Gastroesophageal sphincter (tissue), 4 donors: ENCODE measurements at regions not wholly inside any gene's neighbourhood (a gene's known extent, or its start where the extent isn't known, plus 50 kb on each side); places are given as distances from the start of the nearest gene placed in this dataset.

Source experiments
- ATAC-seq: fragments of 150-250 bp; one replicate; pipeline ENCODE4 v1.9.1; 2016; ENCODE audit warnings: mild to moderate bottlenecking, moderate library complexity
- H3K27ac ChIP-seq, 4 donors: fragments of 200-600 bp; sonication (generic) in 3 of 4; 1 replicate in 3 of 4; 2 replicates in 1 of 4; pipeline ENCODE4 v1.5.1; 2016 to 2019
- H3K27me3 ChIP-seq: fragments of 200-600 bp; sonication (generic); one replicate; pipeline ENCODE4 v1.5.1; 2019
- H3K36me3 ChIP-seq, 2 donors: fragments of 200-600 bp; sonication (generic); one replicate each; pipeline ENCODE4 v1.5.1; 2019; ENCODE audit warnings: control low read depth in 1 of 2
- H3K4me1 ChIP-seq, 3 donors: fragments of 200-600 bp; sonication (generic); 1 replicate in 2 of 3; 2 replicates in 1 of 3; pipeline ENCODE4 v1.5.1; 2016 to 2019; ENCODE audit warnings: control low read depth in 2 of 3
- H3K4me3 ChIP-seq, 2 donors: fragments of 200-600 bp; sonication (generic); one replicate each; pipeline ENCODE4 v1.5.1; 2019; ENCODE audit warnings: mild to moderate bottlenecking in 1 of 2, moderate library complexity in 1 of 2
- H3K9me3 ChIP-seq, 3 donors: fragments of 200-600 bp; sonication (generic); one replicate each; pipeline ENCODE4 v1.5.1; 2017 to 2019; ENCODE audit warnings: control low read depth in 2 of 3
- CTCF ChIP-seq, 4 experiments: fragments of 200-600 bp in 2 of 4; fragments of 450-650 bp in 2 of 4; sonication (generic) in 1 of 4; IDR thresholded peaks; one replicate each; pipeline ENCODE4 v1.5.1; 2017 to 2019; ENCODE audit warnings: antibody characterized with exemption in 4 of 4, mild to moderate bottlenecking in 2 of 4, moderate library complexity in 2 of 4
- EP300 ChIP-seq: sonication (generic); formaldehyde crosslinking; IDR thresholded peaks from one replicate; pipeline ENCODE4 v1.6.1; 2017; ENCODE audit warnings: antibody characterized with exemption, mild to moderate bottlenecking
- POLR2A ChIP-seq, 2 donors: fragments of 450-650 bp; IDR thresholded peaks; one replicate each; pipeline ENCODE4 v1.6.1; 2017; ENCODE audit warnings: antibody characterized with exemption in 2 of 2, mild to moderate bottlenecking in 2 of 2, moderate library complexity in 1 of 2
- POLR2AphosphoS5 ChIP-seq: sonication (generic); formaldehyde crosslinking; IDR thresholded peaks from one replicate; pipeline ENCODE4 v1.6.1; 2017; ENCODE audit warnings: antibody characterized with exemption
- WGBS, 2 donors: methylation state at CpG; one replicate each; pipeline ENCODE4 v1.1.5; 2018; ENCODE audit warnings: low coverage in 1 of 2; 5-methylcytosine and 5-hydroxymethylcytosine counted together

GRCh38 chr10:24039897-24040296, 169.0 kb upstream of the KIAA1217 start:
- no peak for TF ChIP-seq CTCF (IDR thresholded peaks at IDR 0.05)
- no peak for TF ChIP-seq POLR2AphosphoS5
- no peak for TF ChIP-seq EP300
- TF ChIP-seq POLR2A (IDR thresholded peaks at IDR 0.05), result no peak
- no peaks in the 10 kb centered on the region for H3K9me3 ChIP-seq
- no peaks in the 10 kb centered on the region for H3K4me1 ChIP-seq
- no peak for ATAC-seq
- H3K27ac ChIP-seq, result no peak overlapping the region
- H3K36me3 ChIP-seq, result no peaks in the 10 kb centered on the region
- WGBS, 2 donors, result 82 to 97% methylated on average over 3 of the region's 3 CpGs
- peaks cover 8% of the 10 kb centered on the region for H3K27me3 ChIP-seq
- H3K4me3 ChIP-seq, result no peak overlapping the region

GRCh38 chr10:24041034-24041433, 167.9 kb upstream of the KIAA1217 start:
- 53 to 62% methylated on average over 3 of the region's 3 CpGs for WGBS, 2 donors
- H3K36me3 ChIP-seq, result no peaks in the 10 kb centered on the region
- no peak for TF ChIP-seq POLR2A (IDR thresholded peaks at IDR 0.05)
- no peak for TF ChIP-seq POLR2AphosphoS5
- TF ChIP-seq EP300, result no peak
- no peak for TF ChIP-seq CTCF (IDR thresholded peaks at IDR 0.05)
- H3K27me3 ChIP-seq, result peaks cover 8% of the 10 kb centered on the region
- H3K27ac ChIP-seq, result no peak overlapping the region
- no peak for ATAC-seq
- H3K4me3 ChIP-seq, result no peak overlapping the region
- H3K4me1 ChIP-seq, result no peaks in the 10 kb centered on the region
- no peaks in the 10 kb centered on the region for H3K9me3 ChIP-seq

- TF ChIP-seq CTCF (IDR thresholded peaks at IDR 0.05) (no peak), POLR2A (IDR thresholded peaks at IDR 0.05) (no peak), EP300 (no peak), POLR2AphosphoS5 (no peak)
- Histone ChIP-seq H3K4me3 (no peak overlapping the region), H3K27me3 (peaks cover 8% of the 10 kb centered on the region), H3K36me3 (no peaks in the 10 kb centered on the region), H3K4me1 (no peaks in the 10 kb centered on the region), H3K27ac (no peak overlapping the region), H3K9me3 (no peaks in the 10 kb centered on the region)
- WGBS, 2 donors, result 38 to 61% methylated on average over 3 to 6 of the region's 8 CpGs
- ATAC-seq, result no peak
Measured at GRCh38 chr10:24041834-24042233, 167.1 kb upstream of the KIAA1217 start.

GRCh38 chr10:24042884-24043283, 166.1 kb upstream of the KIAA1217 start:
- 81 to 92% methylated on average over 3 of the region's 3 CpGs for WGBS, 2 donors
- no peak for TF ChIP-seq POLR2AphosphoS5
- TF ChIP-seq CTCF (IDR thresholded peaks at IDR 0.05), result no peak
- TF ChIP-seq POLR2A (IDR thresholded peaks at IDR 0.05), result no peak
- TF ChIP-seq EP300, result no peak
- peaks cover 8% of the 10 kb centered on the region for H3K27me3 ChIP-seq
- no peak overlapping the region for H3K4me3 ChIP-seq
- no peaks in the 10 kb centered on the region for H3K9me3 ChIP-seq
- no peak overlapping the region for H3K27ac ChIP-seq
- no peaks in the 10 kb centered on the region for H3K4me1 ChIP-seq
- no peaks in the 10 kb centered on the region for H3K36me3 ChIP-seq
- ATAC-seq, result no peak

GRCh38 chr10:24046060-24046459, 162.9 kb upstream of the KIAA1217 start:
- no peak overlapping the region for H3K27ac ChIP-seq
- TF ChIP-seq EP300 (no peak), CTCF (IDR thresholded peaks at IDR 0.05) (no peak), POLR2AphosphoS5 (no peak), POLR2A (IDR thresholded peaks at IDR 0.05) (no peak)
- peaks cover 0 to 8% (median 0%) of the 10 kb centered on the region in 3 donors for H3K9me3 ChIP-seq
- WGBS, 2 donors, result 92 to 93% methylated on average over 2 of the region's 2 CpGs
- no peak overlapping the region for H3K4me3 ChIP-seq
- no peaks in the 10 kb centered on the region for H3K4me1 ChIP-seq
- no peak for ATAC-seq
- peaks cover 8% of the 10 kb centered on the region for H3K27me3 ChIP-seq
- no peaks in the 10 kb centered on the region for H3K36me3 ChIP-seq
